GM20431 (cell line): ENCODE measurements at regions not wholly inside any gene's neighbourhood (a gene's known extent, or its start where the extent isn't known, plus 50 kb on each side); places are given as distances from the start of the nearest gene placed in this dataset.

Experiments used
- in situ Hi-C: fragments of 300-500 bp; cut with MseI, MboI; formaldehyde crosslinking; loops from one replicate; pipeline ENCODE4 v1.15.0; 2020; ENCODE audit warnings: low sequenced_read_pairs; ENCODE audit not compliant: unreplicated experiment

- in situ Hi-C loops: loop anchor here (25.0 kb wide), 1 partner anchor 166 kb away; no protein-coding TSS in a partner anchor
Observed at GRCh38 chr3:107428051-107428858, 51.0 kb downstream of the CCDC54 start.

GRCh38 chr3:107429320-107430181 lies 52.3 kb downstream of the CCDC54 start:
- in situ Hi-C loops: loop anchor here (25.0 kb wide), 1 partner anchor 167 kb away; no protein-coding TSS in a partner anchor

GRCh38 chr3:107430214-107430995 lies 53.2 kb downstream of the CCDC54 start:
- in situ Hi-C loops: loop anchor here (25.0 kb wide), 1 partner anchor 168 kb away; no protein-coding TSS in a partner anchor

GRCh38 chr3:107430996-107431245 lies 53.7 kb downstream of the CCDC54 start:
- in situ Hi-C loops: loop anchor here (25.0 kb wide), 1 partner anchor 169 kb away; no protein-coding TSS in a partner anchor

GRCh38 chr3:107431246-107432012 lies 54.2 kb downstream of the CCDC54 start:
- in situ Hi-C loops: loop anchor here (25.0 kb wide), 1 partner anchor 169 kb away; no protein-coding TSS in a partner anchor

- in situ Hi-C loops: loop anchor here (25.0 kb wide), 1 partner anchor 170 kb away; no protein-coding TSS in a partner anchor
Observed at GRCh38 chr3:107432013-107432515, 54.8 kb downstream of the CCDC54 start.

- in situ Hi-C loops: loop anchor here (25.0 kb wide), 1 partner anchor 170 kb away; no protein-coding TSS in a partner anchor
Observed at GRCh38 chr3:107432646-107433045, 55.4 kb downstream of the CCDC54 start.

GRCh38 chr3:107436029-107436428 lies 58.8 kb downstream of the CCDC54 start:
- in situ Hi-C loops: loop anchor here (25.0 kb wide), 1 partner anchor 174 kb away; no protein-coding TSS in a partner anchor

GRCh38 chr3:107438671-107439070 lies 61.4 kb downstream of the CCDC54 start:
- in situ Hi-C loops: loop anchor here (25.0 kb wide), 1 partner anchor 176 kb away; no protein-coding TSS in a partner anchor

GRCh38 chr3:107441617-107442016 lies 64.4 kb downstream of the CCDC54 start:
- in situ Hi-C loops: loop anchor here (25.0 kb wide), 1 partner anchor 179 kb away; no protein-coding TSS in a partner anchor

GRCh38 chr3:107443461-107443860 lies 66.2 kb downstream of the CCDC54 start:
- in situ Hi-C loops: loop anchor here (25.0 kb wide), 1 partner anchor 181 kb away; no protein-coding TSS in a partner anchor

- in situ Hi-C loops: loop anchor here (25.0 kb wide), 1 partner anchor 184 kb away; no protein-coding TSS in a partner anchor
Observed at GRCh38 chr3:107446706-107447105, 69.5 kb downstream of the CCDC54 start.

- in situ Hi-C loops: no loop called here
Observed at GRCh38 chr3:107450254-107450893, 72.4 kb upstream of the BBX start.

- in situ Hi-C loops: no loop called here
Observed at GRCh38 chr3:107452436-107452835, 70.3 kb upstream of the BBX start.

GRCh38 chr3:107453504-107453903 lies 69.3 kb upstream of the BBX start:
- in situ Hi-C loops: no loop called here

GRCh38 chr3:107455621-107456020 lies 67.1 kb upstream of the BBX start:
- in situ Hi-C loops: no loop called here

GRCh38 chr3:107456501-107456900 lies 66.3 kb upstream of the BBX start:
- in situ Hi-C loops: no loop called here

- in situ Hi-C loops: no loop called here
Observed at GRCh38 chr3:107458871-107459270, 63.9 kb upstream of the BBX start.
